Caco-2 (cell line): ENCODE measurements at regions not wholly inside any gene's neighbourhood (a gene's known extent, or its start where the extent isn't known, plus 50 kb on each side); places are given as distances from the start of the nearest gene placed in this dataset.

ENCODE experiments used
- BruUV-seq: library from RNA; stranded (reverse); fragments of 400-500 nt; replicated peaks from 2 replicates; lab custom pipeline; 2021; lab: Mats Ljungman, UMichigan
- CTCF ChIA-PET: fragments of 300-600 bp; sonication (Branson Sonifier 250); formaldehyde crosslinking; loops from one replicate; lab custom pipeline; 2022; ENCODE audit warnings: antibody characterized with exemption; lab: Charles Lee
- POLR2A ChIA-PET: fragments of 300-600 bp; sonication (Branson Sonifier 250); formaldehyde crosslinking; loops from one replicate; lab custom pipeline; 2022; ENCODE audit warnings: antibody characterized with exemption; lab: Charles Lee
- DNase-seq, 2 experiments: peaks; one replicate each; pipeline versions ENCODE4 v3.0.0 to v3.0.0-alpha.2; 2020 to 2022
- H3K27me3 ChIP-seq: replicated peaks from 2 replicates; pipeline ENCODE4 v1.6.0; 2011; ENCODE audit warnings: low read length; ENCODE audit not compliant: control insufficient read depth, insufficient read depth
- H3K36me3 ChIP-seq: 2 replicates; pipeline ENCODE4 v1.5.1; 2011; ENCODE audit warnings: low read length; ENCODE audit not compliant: control insufficient read depth, insufficient read depth
- H3K4me1 ChIP-seq: fragments of 250-450 bp; sonication (Bioruptor Pico); 2 replicates; pipeline ENCODE4 v1.5.1; 2020; ENCODE audit warnings: mild to moderate bottlenecking
- H3K4me3 ChIP-seq: 2 replicates; pipeline ENCODE4 v1.5.1; 2011; ENCODE audit warnings: low read depth, mild to moderate bottlenecking, control low read depth, low read length
- H3K9me3 ChIP-seq: fragments of 250-450 bp; sonication (Bioruptor Pico); 2 replicates; pipeline ENCODE4 v1.5.1; 2020; ENCODE audit warnings: mild to moderate bottlenecking, moderate library complexity
- H3K27ac Mint-ChIP-seq: one replicate; pipeline ENCODE4 v1.8.0; 2022; ENCODE audit warnings: mixed read lengths; ENCODE audit not compliant: unreplicated experiment
- H3K27me3 Mint-ChIP-seq: one replicate; pipeline ENCODE4 v1.8.0; 2022; ENCODE audit warnings: mixed read lengths; ENCODE audit not compliant: insufficient read depth, unreplicated experiment
- H3K36me3 Mint-ChIP-seq: one replicate; pipeline ENCODE4 v1.8.0; 2022; ENCODE audit warnings: mild to moderate bottlenecking, mixed read lengths; ENCODE audit not compliant: insufficient read depth, unreplicated experiment
- H3K4me1 Mint-ChIP-seq: one replicate; pipeline ENCODE4 v1.8.0; 2022; ENCODE audit warnings: low read depth, mixed read lengths; ENCODE audit not compliant: unreplicated experiment
- H3K4me3 Mint-ChIP-seq: one replicate; pipeline ENCODE4 v1.8.0; 2022; ENCODE audit warnings: mild to moderate bottlenecking, moderate library complexity, mixed read lengths; ENCODE audit not compliant: unreplicated experiment
- H3K9me3 Mint-ChIP-seq: one replicate; pipeline ENCODE4 v1.8.0; 2022; ENCODE audit warnings: mixed read lengths; ENCODE audit not compliant: unreplicated experiment
- CTCF ChIP-seq, 2 experiments: fragments of 200-600 bp in 1 of 2; IDR thresholded peaks; 1 replicate in 1 of 2; 2 replicates in 1 of 2; pipeline versions ENCODE4 v1.5.1 to v1.8.0; 2011 to 2022; ENCODE audit warnings: antibody characterized with exemption in 1 of 2, control low read depth in 1 of 2, inconsistent platforms in 1 of 2, low read depth in 1 of 2, low read length in 1 of 2, mild to moderate bottlenecking in 1 of 2, moderate library complexity in 1 of 2; ENCODE audit not compliant: insufficient read depth in 1 of 2, severe bottlenecking in 1 of 2, unreplicated experiment in 1 of 2
- intact Hi-C: fragments of 100-400 bp; cut with micrococcal nuclease; formaldehyde crosslinking; loops from one replicate; pipeline ENCODE4 v1.10.0; 2022; ENCODE audit not compliant: unreplicated experiment

- H3K27me3 ChIP-seq = no peaks in the 10 kb centered on the region
- Mint-ChIP-seq H3K4me3 (no peak overlapping the region), H3K4me1 (no peaks in the 10 kb centered on the region), H3K27me3 (peaks cover 3% of the 10 kb centered on the region), H3K27ac (no peak overlapping the region), H3K36me3 (no peaks in the 10 kb centered on the region), H3K9me3 (no peaks in the 10 kb centered on the region)
- intact Hi-C loops = no loop called here
- DNase-seq = no peak
- no peaks in the 10 kb centered on the region for H3K36me3 ChIP-seq
- TF ChIP-seq CTCF (IDR thresholded peaks at IDR 0.05; ENCODE audit: insufficient read depth in 1 of 2, low read depth in 1 of 2, low read length in 1 of 2, severe bottlenecking in 1 of 2, unreplicated experiment in 1 of 2) = no peak
- BruUV-seq = no TSS peak
- H3K9me3 ChIP-seq = no peaks in the 10 kb centered on the region
- POLR2A ChIA-PET = no interaction called here
- H3K4me3 ChIP-seq = no peak overlapping the region
- CTCF ChIA-PET = no interaction called here
- H3K4me1 ChIP-seq = no peaks in the 10 kb centered on the region
Observed at GRCh38 chr6:71127374-71127773, 161.2 kb upstream of the OGFRL1 start.

GRCh38 chr6:71130277-71130676, 158.3 kb upstream of the OGFRL1 start:
- BruUV-seq = no TSS peak
- Mint-ChIP-seq H3K27me3 (peaks cover 3% of the 10 kb centered on the region), H3K4me3 (no peak overlapping the region), H3K4me1 (no peaks in the 10 kb centered on the region), H3K27ac (no peak overlapping the region), H3K36me3 (no peaks in the 10 kb centered on the region), H3K9me3 (no peaks in the 10 kb centered on the region)
- H3K4me1 ChIP-seq = no peaks in the 10 kb centered on the region
- H3K9me3 ChIP-seq = no peaks in the 10 kb centered on the region
- POLR2A ChIA-PET = no interaction called here
- no peak overlapping the region for H3K4me3 ChIP-seq
- H3K27me3 ChIP-seq = no peaks in the 10 kb centered on the region
- CTCF ChIA-PET = no interaction called here
- intact Hi-C loops = no loop called here
- DNase-seq = no peak
- H3K36me3 ChIP-seq = no peaks in the 10 kb centered on the region
- TF ChIP-seq CTCF (IDR thresholded peaks at IDR 0.05; ENCODE audit: insufficient read depth in 1 of 2, low read depth in 1 of 2, low read length in 1 of 2, severe bottlenecking in 1 of 2, unreplicated experiment in 1 of 2) = no peak

DNA sequence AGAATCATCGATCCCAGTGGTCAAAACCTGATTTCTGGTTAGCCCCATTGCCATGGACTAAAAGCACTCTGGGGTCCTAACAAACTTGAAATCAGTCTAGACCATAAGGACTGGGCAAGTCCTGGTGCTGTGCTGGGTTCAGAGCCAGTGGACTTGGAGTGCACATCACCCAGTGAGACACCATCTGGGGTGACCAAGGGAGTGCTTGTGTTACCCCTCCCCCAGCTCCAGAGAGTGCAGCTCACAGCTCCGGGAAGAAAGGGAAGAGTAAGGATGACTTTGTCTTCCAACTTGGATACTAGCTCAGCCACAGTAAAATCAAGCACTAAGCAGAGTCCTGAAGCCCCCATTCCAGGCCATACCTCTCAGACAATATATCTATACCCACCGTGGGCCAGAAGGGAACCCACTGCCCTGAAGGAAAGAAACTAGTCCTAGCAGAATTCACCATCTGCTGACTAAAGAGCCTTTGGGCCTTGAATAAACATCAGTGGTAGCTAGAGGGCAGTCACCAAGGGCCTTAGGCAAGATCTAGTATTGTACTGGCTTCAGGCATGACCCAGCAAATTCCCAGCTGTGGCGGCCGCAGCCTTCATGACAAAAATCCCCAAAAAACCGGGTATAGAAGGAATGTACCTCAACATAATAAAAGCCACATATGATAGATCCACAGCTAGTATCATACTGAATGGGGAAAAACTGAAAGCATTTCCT, 153.5 kb upstream of the OGFRL1 start:
- BruUV-seq = no TSS peak
- no peaks in the 10 kb centered on the region for H3K36me3 ChIP-seq
- no peak for TF ChIP-seq CTCF (IDR thresholded peaks at IDR 0.05; ENCODE audit: insufficient read depth in 1 of 2, low read depth in 1 of 2, low read length in 1 of 2, severe bottlenecking in 1 of 2, unreplicated experiment in 1 of 2)
- no peaks in the 10 kb centered on the region for H3K4me1 ChIP-seq
- no peak for DNase-seq
- no peak overlapping the region for H3K4me3 Mint-ChIP-seq
- intact Hi-C loops = no loop called here
- no peaks in the 10 kb centered on the region for H3K9me3 Mint-ChIP-seq
- H3K27me3 Mint-ChIP-seq = no peaks in the 10 kb centered on the region
- CTCF ChIA-PET = no interaction called here
- H3K36me3 Mint-ChIP-seq = no peaks in the 10 kb centered on the region
- POLR2A ChIA-PET = no interaction called here
- no peaks in the 10 kb centered on the region for H3K9me3 ChIP-seq
- H3K4me1 Mint-ChIP-seq = no peaks in the 10 kb centered on the region
- no peak overlapping the region for H3K4me3 ChIP-seq
- H3K27ac Mint-ChIP-seq = no peak overlapping the region
- H3K27me3 ChIP-seq = no peaks in the 10 kb centered on the region
